ENCODE measurements at regions not wholly inside any gene's neighbourhood (a gene's known extent, or its start where the extent isn't known, plus 50 kb on each side); places are given as distances from the start of the nearest gene placed in this dataset.

- TF ChIP-seq, protein P1, sequence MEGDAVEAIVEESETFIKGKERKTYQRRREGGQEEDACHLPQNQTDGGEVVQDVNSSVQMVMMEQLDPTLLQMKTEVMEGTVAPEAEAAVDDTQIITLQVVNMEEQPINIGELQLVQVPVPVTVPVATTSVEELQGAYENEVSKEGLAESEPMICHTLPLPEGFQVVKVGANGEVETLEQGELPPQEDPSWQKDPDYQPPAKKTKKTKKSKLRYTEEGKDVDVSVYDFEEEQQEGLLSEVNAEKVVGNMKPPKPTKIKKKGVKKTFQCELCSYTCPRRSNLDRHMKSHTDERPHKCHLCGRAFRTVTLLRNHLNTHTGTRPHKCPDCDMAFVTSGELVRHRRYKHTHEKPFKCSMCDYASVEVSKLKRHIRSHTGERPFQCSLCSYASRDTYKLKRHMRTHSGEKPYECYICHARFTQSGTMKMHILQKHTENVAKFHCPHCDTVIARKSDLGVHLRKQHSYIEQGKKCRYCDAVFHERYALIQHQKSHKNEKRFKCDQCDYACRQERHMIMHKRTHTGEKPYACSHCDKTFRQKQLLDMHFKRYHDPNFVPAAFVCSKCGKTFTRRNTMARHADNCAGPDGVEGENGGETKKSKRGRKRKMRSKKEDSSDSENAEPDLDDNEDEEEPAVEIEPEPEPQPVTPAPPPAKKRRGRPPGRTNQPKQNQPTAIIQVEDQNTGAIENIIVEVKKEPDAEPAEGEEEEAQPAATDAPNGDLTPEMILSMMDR (IDR thresholded peaks at IDR 0.05; ENCODE audit: low read depth, low read length), result no peak
Observed at GRCh38 chr2:67500541-67500940, 103.4 kb downstream of the ETAA1 start.

GRCh38 chr2:67502346-67503065 is 105.4 kb downstream of the ETAA1 start:
- H3K4me3 ChIP-seq (replicated peaks in 1 of 2; ENCODE audit: low read depth in 2 of 2, low read length in 2 of 2), result no peak overlapping the region
- TF ChIP-seq, protein P1 (IDR thresholded peaks at IDR 0.05; ENCODE audit: low read depth, low read length), result no peak
- DNase-seq (ENCODE audit: low read depth in 2 of 2), result peak; percentile 38 to 50

More at GRCh38 chr2:67500541-67500940, 103.4 kb downstream of the ETAA1 start:
- H3K4me3 ChIP-seq (replicated peaks in 1 of 2; ENCODE audit: low read depth in 2 of 2, low read length in 2 of 2), result no peak overlapping the region
- peak; percentile 26 to 51 for DNase-seq (ENCODE audit: low read depth in 2 of 2)

- peak; percentile 93 to 96 for DNase-seq (ENCODE audit: low read depth in 2 of 2)
- TF ChIP-seq, protein P1 (IDR thresholded peaks at IDR 0.05; ENCODE audit: low read depth, low read length), result no peak
- H3K4me3 ChIP-seq (replicated peaks in 1 of 2; ENCODE audit: low read depth in 2 of 2, low read length in 2 of 2), result no peak overlapping the region
Observed at GRCh38 chr2:67503066-67503795, 106.1 kb downstream of the ETAA1 start.

GRCh38 chr2:67510745-67511144 is 113.6 kb downstream of the ETAA1 start:
- DNase-seq (ENCODE audit: low read depth in 2 of 2), result peak; percentile 52 to 90
- no peak overlapping the region for H3K4me3 ChIP-seq (replicated peaks in 1 of 2; ENCODE audit: low read depth in 2 of 2, low read length in 2 of 2)
- TF ChIP-seq, protein P1 (IDR thresholded peaks at IDR 0.05; ENCODE audit: low read depth, low read length), result no peak

- peak; percentile 54 to 67 for DNase-seq (ENCODE audit: low read depth in 2 of 2)
- TF ChIP-seq, protein P1 (IDR thresholded peaks at IDR 0.05; ENCODE audit: low read depth, low read length), result no peak
- H3K4me3 ChIP-seq (replicated peaks in 1 of 2; ENCODE audit: low read depth in 2 of 2, low read length in 2 of 2), result no peak overlapping the region
Observed at GRCh38 chr2:67514515-67514914, 117.4 kb downstream of the ETAA1 start.

DNA sequence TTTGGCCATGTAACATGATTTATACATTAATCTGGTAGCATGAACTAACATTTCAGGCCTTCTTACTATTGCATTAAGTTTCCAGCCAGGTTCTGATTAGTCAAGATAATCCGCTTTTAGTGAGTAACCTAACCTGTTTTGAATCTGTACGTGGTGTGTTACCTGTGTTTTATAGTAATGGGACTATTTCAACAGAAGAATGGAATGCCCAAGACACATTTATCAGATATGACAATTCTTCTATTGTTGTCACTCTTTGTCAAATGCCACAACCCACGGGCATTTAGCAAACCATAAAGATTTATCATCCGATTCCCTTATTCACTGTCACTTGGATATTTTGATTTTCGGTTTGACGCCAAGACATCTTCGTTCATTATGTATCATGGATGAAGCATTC is 117.9 kb downstream of the ETAA1 start:
- TF ChIP-seq, protein P1 (IDR thresholded peaks at IDR 0.05; ENCODE audit: low read depth, low read length), result no peak
- no peak overlapping the region for H3K4me3 ChIP-seq (replicated peaks in 1 of 2; ENCODE audit: low read depth in 2 of 2, low read length in 2 of 2)
- no peak for DNase-seq (ENCODE audit: low read depth in 2 of 2)

All from cardiac fibroblast (primary cell).